ENCODE measurements at regions not wholly inside any gene's neighbourhood (a gene's known extent, or its start where the extent isn't known, plus 50 kb on each side); places are given as distances from the start of the nearest gene placed in this dataset.
A peak's percentile ranks its signal among the peaks of the same experiment; 100 is the strongest.
"Not testable (repeated sequence)": the region's sequence is repeated elsewhere in the genome, so short reads cannot be mapped to it uniquely, and the experiment has no call there.

- H3K4me3 ChIP-seq; in situ Hi-C loops (cut with MboI; ENCODE audit: low pct_unique_long_range_greater_than_20kb in 2 of 9, low sequenced_read_pairs in 9 of 9, unreplicated experiment in 9 of 9); H3K27ac ChIP-seq; H3K4me1 ChIP-seq (replicated peaks in 1 of 2); ATAC-seq (replicated peaks in 6 of 8): not testable (repeated sequence)
- 40 to 100% (median 85%) methylated on average over 2 to 7 of the region's 12 CpGs; no CpG with 5 or more reads in 6 of the 10 experiments for WGBS, 10 experiments
Observed at GRCh38 chr17:79547171-79547570, 63.7 kb downstream of the RBFOX3 start.

GRCh38 chr17:79546386-79546785 lies 64.5 kb downstream of the RBFOX3 start:
- H3K4me3 ChIP-seq: no peak overlapping the region
- H3K27ac ChIP-seq: no peak overlapping the region
- no peak for ATAC-seq (replicated peaks in 6 of 8)
- WGBS, 10 experiments: 27 to 100% (median 78%) methylated on average over 1 to 6 of the region's 10 CpGs; no CpG with 5 or more reads in 1 of the 10 experiments
- peaks cover 0 to 4% of the 10 kb centered on the region in 2 donors for H3K4me1 ChIP-seq (replicated peaks in 1 of 2)
- in situ Hi-C loops (cut with MboI; ENCODE audit: low pct_unique_long_range_greater_than_20kb in 2 of 9, low sequenced_read_pairs in 9 of 9, unreplicated experiment in 9 of 9): no loop called here

GRCh38 chr17:79545251-79546005 lies 65.4 kb downstream of the RBFOX3 start:
- Histone ChIP-seq H3K27ac (no peak overlapping the region), H3K4me1 (replicated peaks in 1 of 2) (peaks cover 9 to 13% of the 10 kb centered on the region in 2 donors), H3K4me3 (no peak overlapping the region)
- in situ Hi-C loops (cut with MboI; ENCODE audit: low pct_unique_long_range_greater_than_20kb in 2 of 9, low sequenced_read_pairs in 9 of 9, unreplicated experiment in 9 of 9): no loop called here
- 21 to 100% (median 62%) methylated on average over 1 to 8 of the region's 20 CpGs; no CpG with 5 or more reads in 4 of the 10 experiments for WGBS, 10 experiments
- ATAC-seq (replicated peaks in 6 of 8): no peak

GRCh38 chr17:79544142-79544914 lies 66.5 kb downstream of the RBFOX3 start:
- in situ Hi-C loops (cut with MboI; ENCODE audit: low pct_unique_long_range_greater_than_20kb in 2 of 9, low sequenced_read_pairs in 9 of 9, unreplicated experiment in 9 of 9): no loop called here
- no peak for ATAC-seq (replicated peaks in 6 of 8)
- 30 to 97% (median 90%) methylated on average over 1 to 7 of the region's 19 CpGs; no CpG with 5 or more reads in 3 of the 10 experiments for WGBS, 10 experiments
- Histone ChIP-seq H3K27ac (no peak overlapping the region), H3K4me1 (replicated peaks in 1 of 2) (peaks cover 20 to 23% of the 10 kb centered on the region in 2 donors), H3K4me3 (no peak overlapping the region)

- in situ Hi-C loops (cut with MboI; ENCODE audit: low pct_unique_long_range_greater_than_20kb in 2 of 9, low sequenced_read_pairs in 9 of 9, unreplicated experiment in 9 of 9): no loop called here
- 28 to 84% (median 69%) methylated on average over 4 to 13 of the region's 15 CpGs; no CpG with 5 or more reads in 4 of the 10 experiments for WGBS, 10 experiments
- Histone ChIP-seq H3K27ac (no peak overlapping the region), H3K4me1 (replicated peaks in 1 of 2) (peaks cover 20 to 21% of the 10 kb centered on the region in 2 donors), H3K4me3 (no peak overlapping the region)
- ATAC-seq (replicated peaks in 6 of 8): peak in 1 of 8 experiments; percentile 24
Observed at GRCh38 chr17:79543531-79543930, 67.3 kb downstream of the RBFOX3 start.

GRCh38 chr17:79542718-79543117 lies 68.1 kb downstream of the RBFOX3 start:
- ATAC-seq (replicated peaks in 6 of 8): no peak
- no peak overlapping the region for H3K4me3 ChIP-seq
- WGBS, 10 experiments: 37 to 100% (median 78%) methylated on average over 1 to 7 of the region's 8 CpGs; no CpG with 5 or more reads in 2 of the 10 experiments
- in situ Hi-C loops (cut with MboI; ENCODE audit: low pct_unique_long_range_greater_than_20kb in 2 of 9, low sequenced_read_pairs in 9 of 9, unreplicated experiment in 9 of 9): no loop called here
- no peak overlapping the region for H3K27ac ChIP-seq
- peaks cover 20 to 21% of the 10 kb centered on the region in 2 donors for H3K4me1 ChIP-seq (replicated peaks in 1 of 2)

- Histone ChIP-seq H3K4me3 (no peak overlapping the region), H3K4me1 (replicated peaks in 1 of 2) (peaks cover 20 to 21% of the 10 kb centered on the region in 2 donors), H3K27ac (no peak overlapping the region)
- peak in 1 of 8 experiments; percentile 34 for ATAC-seq (replicated peaks in 6 of 8)
- 53 to 100% (median 87%) methylated on average over 1 to 13 of the region's 15 CpGs; no CpG with 5 or more reads in 2 of the 10 experiments for WGBS, 10 experiments
- in situ Hi-C loops (cut with MboI; ENCODE audit: low pct_unique_long_range_greater_than_20kb in 2 of 9, low sequenced_read_pairs in 9 of 9, unreplicated experiment in 9 of 9): no loop called here
Observed at GRCh38 chr17:79541056-79541850, 69.6 kb downstream of the RBFOX3 start.

- in situ Hi-C loops (cut with MboI; ENCODE audit: low pct_unique_long_range_greater_than_20kb in 2 of 9, low sequenced_read_pairs in 9 of 9, unreplicated experiment in 9 of 9): no loop called here
- Histone ChIP-seq H3K4me1 (replicated peaks in 1 of 2) (peaks cover 20 to 21% of the 10 kb centered on the region in 2 donors), H3K27ac (peak overlapping the region; percentile 2 to 68), H3K4me3 (no peak overlapping the region)
- peak in 5 of 8 experiments; percentile 50 to 83 (median 67) for ATAC-seq (replicated peaks in 6 of 8)
- WGBS, 10 experiments: 20 to 90% (median 53%) methylated on average over 1 to 9 of the region's 25 CpGs
Observed at GRCh38 chr17:79539944-79540705, 70.7 kb downstream of the RBFOX3 start.

- Histone ChIP-seq H3K27ac (no peak overlapping the region), H3K4me3 (no peak overlapping the region), H3K4me1 (replicated peaks in 1 of 2) (peaks cover 20 to 21% of the 10 kb centered on the region in 2 donors)
- ATAC-seq (replicated peaks in 6 of 8): no peak
- in situ Hi-C loops (cut with MboI; ENCODE audit: low pct_unique_long_range_greater_than_20kb in 2 of 9, low sequenced_read_pairs in 9 of 9, unreplicated experiment in 9 of 9): no loop called here
- WGBS, 10 experiments: 0 to 100% (median 87%) methylated on average over 1 to 4 of the region's 6 CpGs; no CpG with 5 or more reads in 6 of the 10 experiments
Observed at GRCh38 chr17:79538291-79538690, 72.6 kb downstream of the RBFOX3 start.

GRCh38 chr17:79537686-79538085 lies 73.2 kb downstream of the RBFOX3 start:
- in situ Hi-C loops (cut with MboI; ENCODE audit: low pct_unique_long_range_greater_than_20kb in 2 of 9, low sequenced_read_pairs in 9 of 9, unreplicated experiment in 9 of 9): no loop called here
- Histone ChIP-seq H3K4me3 (no peak overlapping the region), H3K27ac (no peak overlapping the region), H3K4me1 (replicated peaks in 1 of 2) (peaks cover 21% of the 10 kb centered on the region in 2 donors)
- WGBS, 10 experiments: 0 to 77% (median 0%) methylated on average over 1 to 2 of the region's 4 CpGs; no CpG with 5 or more reads in 7 of the 10 experiments
- no peak for ATAC-seq (replicated peaks in 6 of 8)

GRCh38 chr17:79537061-79537460 lies 73.8 kb downstream of the RBFOX3 start:
- 17 to 100% (median 94%) methylated on average over 1 to 7 of the region's 7 CpGs for WGBS, 10 experiments
- peaks cover 27 to 28% of the 10 kb centered on the region in 2 donors for H3K4me1 ChIP-seq (replicated peaks in 1 of 2)
- in situ Hi-C loops (cut with MboI; ENCODE audit: low pct_unique_long_range_greater_than_20kb in 2 of 9, low sequenced_read_pairs in 9 of 9, unreplicated experiment in 9 of 9): no loop called here
- ATAC-seq (replicated peaks in 6 of 8): no peak
- no peak overlapping the region for H3K4me3 ChIP-seq
- H3K27ac ChIP-seq: no peak overlapping the region

GRCh38 chr17:79536212-79536840 lies 74.5 kb downstream of the RBFOX3 start:
- WGBS, 10 experiments: 50 to 90% (median 82%) methylated on average over 1 to 4 of the region's 15 CpGs; no CpG with 5 or more reads in 5 of the 10 experiments
- Histone ChIP-seq H3K27ac (no peak overlapping the region), H3K4me1 (replicated peaks in 1 of 2) (peaks cover 34% of the 10 kb centered on the region in 2 donors)

More at GRCh38 chr17:79536212-79536840, 74.5 kb downstream of the RBFOX3 start:
- no peak for ATAC-seq (replicated peaks in 6 of 8)
- in situ Hi-C loops (cut with MboI; ENCODE audit: low pct_unique_long_range_greater_than_20kb in 2 of 9, low sequenced_read_pairs in 9 of 9, unreplicated experiment in 9 of 9): no loop called here
- no peak overlapping the region for H3K4me3 ChIP-seq
